Osteoblast (primary cell): ENCODE measurements at regions not wholly inside any gene's neighbourhood (a gene's known extent, or its start where the extent isn't known, plus 50 kb on each side); places are given as distances from the start of the nearest gene placed in this dataset.

Experiments used
- DNase-seq: peaks from one replicate; pipeline ENCODE4 v3.0.0; 2011; ENCODE audit warnings: low spot score, mixed read lengths; ENCODE audit not compliant: insufficient read length; ENCODE audit errors: missing footprints
- H2AFZ ChIP-seq: 2 replicates; pipeline ENCODE4 v1.6.0; 2011; ENCODE audit warnings: mild to moderate bottlenecking, low read length
- H3K27ac ChIP-seq: 2 replicates; pipeline ENCODE4 v1.5.1; 2011; ENCODE audit warnings: mild to moderate bottlenecking, low read depth, low read length, moderate library complexity
- H3K27me3 ChIP-seq: 2 replicates; pipeline ENCODE4 v1.6.0; 2012; ENCODE audit warnings: mild to moderate bottlenecking, control low read depth, inconsistent platforms, low read length, moderate library complexity; ENCODE audit not compliant: insufficient read depth
- H3K36me3 ChIP-seq: 2 replicates; pipeline ENCODE4 v1.5.1; 2011; ENCODE audit warnings: mild to moderate bottlenecking, low read length, control low read depth, moderate library complexity; ENCODE audit not compliant: insufficient read depth
- H3K4me1 ChIP-seq: 2 replicates; pipeline ENCODE4 v1.5.1; 2011; ENCODE audit warnings: mild to moderate bottlenecking, low read length, control low read depth, moderate library complexity; ENCODE audit not compliant: insufficient read depth
- H3K4me2 ChIP-seq: 2 replicates; pipeline ENCODE4 v1.6.0; 2011; ENCODE audit warnings: mild to moderate bottlenecking, low read length; ENCODE audit not compliant: insufficient read depth
- H3K4me3 ChIP-seq: fragments of 200-600 bp; sonication (generic); 3 replicates; pipeline ENCODE4 v1.5.1; 2012; ENCODE audit warnings: mild to moderate bottlenecking, low read length, inconsistent platforms; ENCODE audit not compliant: insufficient read depth
- H3K79me2 ChIP-seq: 2 replicates; pipeline ENCODE4 v1.6.0; 2012; ENCODE audit warnings: mild to moderate bottlenecking, low read length, control low read depth, inconsistent platforms; ENCODE audit not compliant: insufficient read depth
- H3K9me3 ChIP-seq: 2 replicates; pipeline ENCODE4 v1.5.1; 2011; ENCODE audit warnings: low read depth, low read length, control low read depth
- H4K20me1 ChIP-seq: 2 replicates; pipeline ENCODE4 v1.6.0; 2012; ENCODE audit warnings: mild to moderate bottlenecking, low read length, control low read depth; ENCODE audit not compliant: insufficient read depth
- CTCF ChIP-seq: IDR thresholded peaks from 2 replicates; pipeline ENCODE4 v1.5.1; 2011; ENCODE audit warnings: mild to moderate bottlenecking, low read depth, low read length, moderate library complexity; ENCODE audit errors: extremely low read depth

- TF ChIP-seq CTCF, result no peak
- no peaks in the 10 kb centered on the region for H3K27me3 ChIP-seq
- no peak overlapping the region for H3K27ac ChIP-seq
- H3K4me3 ChIP-seq, result no peak overlapping the region
- H3K4me1 ChIP-seq, result no peaks in the 10 kb centered on the region
- no peak for DNase-seq
- H3K9me3 ChIP-seq, result peaks cover 4% of the 10 kb centered on the region
- H3K79me2 ChIP-seq, result no peaks in the 10 kb centered on the region
- no peak overlapping the region for H2AFZ ChIP-seq
- H3K4me2 ChIP-seq, result no peak overlapping the region
- H4K20me1 ChIP-seq, result no peaks in the 10 kb centered on the region
- no peaks in the 10 kb centered on the region for H3K36me3 ChIP-seq
These were observed 807.2 kb downstream of the TBC1D22A start for GRCh38 chr22:47569389-47570299.

GRCh38 chr22:47568700-47569099, 806.2 kb downstream of the TBC1D22A start:
- Histone ChIP-seq H3K27me3 (no peaks in the 10 kb centered on the region), H3K79me2 (no peaks in the 10 kb centered on the region), H3K4me2 (no peak overlapping the region), H4K20me1 (no peaks in the 10 kb centered on the region), H3K27ac (no peak overlapping the region), H3K4me1 (no peaks in the 10 kb centered on the region), H3K4me3 (no peak overlapping the region), H3K9me3 (peaks cover 4% of the 10 kb centered on the region), H2AFZ (no peak overlapping the region), H3K36me3 (no peaks in the 10 kb centered on the region)
- no peak for DNase-seq
- TF ChIP-seq CTCF, result no peak

- DNase-seq, result no peak
- no peaks in the 10 kb centered on the region for H3K4me1 ChIP-seq
- no peak overlapping the region for H3K4me2 ChIP-seq
- no peak overlapping the region for H3K27ac ChIP-seq
- H3K9me3 ChIP-seq, result peaks cover 4% of the 10 kb centered on the region
- H4K20me1 ChIP-seq, result no peaks in the 10 kb centered on the region
- no peak overlapping the region for H2AFZ ChIP-seq
- no peak overlapping the region for H3K4me3 ChIP-seq
- no peaks in the 10 kb centered on the region for H3K36me3 ChIP-seq
- H3K79me2 ChIP-seq, result no peaks in the 10 kb centered on the region
- TF ChIP-seq CTCF, result no peak
- H3K27me3 ChIP-seq, result no peaks in the 10 kb centered on the region
These were observed 805.0 kb downstream of the TBC1D22A start for GRCh38 chr22:47567126-47568090.
